HuH-7 (cell line): ENCODE measurements at regions not wholly inside any gene's neighbourhood (a gene's known extent, or its start where the extent isn't known, plus 50 kb on each side); places are given as distances from the start of the nearest gene placed in this dataset.

Source experiments
- DNase-seq: peaks from one replicate; pipeline ENCODE4 v3.0.0; 2011; ENCODE audit warnings: low spot score

GRCh38 chr13:60286707-60287106 is 110.3 kb upstream of the TDRD3 start:
- DNase-seq = no peak

GRCh38 chr13:60288569-60288968 is 108.5 kb upstream of the TDRD3 start:
- DNase-seq = no peak

- no peak for DNase-seq
Measured at GRCh38 chr13:60303166-60303565, 93.9 kb upstream of the TDRD3 start.

- DNase-seq = no peak
Measured at GRCh38 chr13:60311527-60311926, 85.5 kb upstream of the TDRD3 start.

GRCh38 chr13:60312851-60313505 is 84.0 kb upstream of the TDRD3 start:
- no peak for DNase-seq

- no peak for DNase-seq
Measured at GRCh38 chr13:60318186-60318585, 78.8 kb upstream of the TDRD3 start.

GRCh38 chr13:60324131-60324530 is 72.9 kb upstream of the TDRD3 start:
- no peak for DNase-seq

- DNase-seq = no peak
Measured at GRCh38 chr13:60326273-60326672, 70.7 kb upstream of the TDRD3 start.

- DNase-seq = no peak
Measured at GRCh38 chr13:60327511-60327910, 69.5 kb upstream of the TDRD3 start.

GRCh38 chr13:60328073-60328472 is 68.9 kb upstream of the TDRD3 start:
- DNase-seq = no peak

GRCh38 chr13:60329221-60329923 is 67.6 kb upstream of the TDRD3 start:
- DNase-seq = peak; percentile 28

- DNase-seq = no peak
Measured at GRCh38 chr13:60331249-60332012, 65.6 kb upstream of the TDRD3 start.

- DNase-seq = no peak
Measured at GRCh38 chr13:60332682-60333081, 64.3 kb upstream of the TDRD3 start.

GRCh38 chr13:60334310-60334709 is 62.7 kb upstream of the TDRD3 start:
- no peak for DNase-seq

GRCh38 chr13:60335531-60335930 is 61.5 kb upstream of the TDRD3 start:
- DNase-seq = no peak

GRCh38 chr13:60338754-60339153 is 58.3 kb upstream of the TDRD3 start:
- DNase-seq = no peak

- no peak for DNase-seq
Measured at GRCh38 chr13:60343978-60344377, 53.0 kb upstream of the TDRD3 start.

- no peak for DNase-seq
Measured at GRCh38 chr13:60347174-60347573, 49.8 kb upstream of the TDRD3 start.
